MM.1S (cell line): ENCODE measurements at regions not wholly inside any gene's neighbourhood (a gene's known extent, or its start where the extent isn't known, plus 50 kb on each side); places are given as distances from the start of the nearest gene placed in this dataset.

Source experiments
- CTCF ChIP-seq: fragments of 300-600 bp; sonication (generic); IDR thresholded peaks from 2 replicates; pipeline ENCODE4 v1.5.1; 2016; ENCODE audit warnings: antibody characterized with exemption, low read length, mixed read lengths
- EZH2 ChIP-seq: fragments of 300-600 bp; sonication (generic); optimal IDR thresholded peaks from 2 replicates; pipeline ENCODE3; 2017; ENCODE audit warnings: low read depth, mild to moderate bottlenecking, antibody characterized with exemption, low read length, mixed read lengths
- EZH2phosphoT487 ChIP-seq: fragments of 300-600 bp; sonication (generic); IDR thresholded peaks from 2 replicates; pipeline ENCODE4 v1.6.1; 2018; ENCODE audit warnings: antibody characterized with exemption, low read length

- no peak for TF ChIP-seq CTCF
- no peak for TF ChIP-seq EZH2
- no peak for TF ChIP-seq EZH2phosphoT487
Observed at GRCh38 chr13:34425327-34425949, 516.6 kb upstream of the NBEA start.
